Activated CD4-positive, alpha-beta T cell treated with anti-CD3 and anti-CD28 coated beads, Interleukin-2, amount 50 U/mL, for 1 hour (primary cell): ENCODE measurements at regions not wholly inside any gene's neighbourhood (a gene's known extent, or its start where the extent isn't known, plus 50 kb on each side); places are given as distances from the start of the nearest gene placed in this dataset.
"Not testable (repeated sequence)": the region's sequence is repeated elsewhere in the genome, so short reads cannot be mapped to it uniquely, and the experiment has no call there.

Experiments
- DNase-seq: peaks from one replicate; pipeline ENCODE4 v3.0.0-alpha.2; 2020

DNA sequence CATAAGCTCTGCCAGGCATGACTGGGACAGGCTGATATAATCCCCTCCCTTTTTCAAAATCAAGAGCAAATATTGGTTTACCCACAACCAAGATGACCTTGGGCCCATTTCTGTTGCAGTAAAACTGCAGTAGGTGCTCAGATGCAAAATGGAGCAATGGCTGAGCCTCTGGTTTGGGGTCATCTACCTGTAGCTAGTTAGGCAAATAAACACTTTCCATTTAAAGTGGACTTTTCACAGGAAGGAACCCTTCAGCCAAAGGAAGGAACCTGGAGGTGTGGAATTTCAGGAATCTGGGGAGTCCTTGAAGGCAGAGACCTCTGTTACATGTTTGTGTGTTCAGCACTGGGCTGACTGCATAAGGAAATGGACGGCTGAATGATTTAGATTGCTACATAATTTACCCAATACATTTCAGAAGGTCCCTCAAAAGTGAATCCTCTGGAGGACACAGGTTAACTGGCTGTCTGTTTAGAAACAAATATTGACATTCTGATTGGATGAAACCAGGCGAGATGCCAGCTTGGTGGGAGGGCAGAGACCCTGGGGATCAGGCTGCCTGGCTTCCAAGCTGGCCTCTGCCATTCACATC, 170.1 kb upstream of the ZNF618 start:
- no peak for DNase-seq

DNA sequence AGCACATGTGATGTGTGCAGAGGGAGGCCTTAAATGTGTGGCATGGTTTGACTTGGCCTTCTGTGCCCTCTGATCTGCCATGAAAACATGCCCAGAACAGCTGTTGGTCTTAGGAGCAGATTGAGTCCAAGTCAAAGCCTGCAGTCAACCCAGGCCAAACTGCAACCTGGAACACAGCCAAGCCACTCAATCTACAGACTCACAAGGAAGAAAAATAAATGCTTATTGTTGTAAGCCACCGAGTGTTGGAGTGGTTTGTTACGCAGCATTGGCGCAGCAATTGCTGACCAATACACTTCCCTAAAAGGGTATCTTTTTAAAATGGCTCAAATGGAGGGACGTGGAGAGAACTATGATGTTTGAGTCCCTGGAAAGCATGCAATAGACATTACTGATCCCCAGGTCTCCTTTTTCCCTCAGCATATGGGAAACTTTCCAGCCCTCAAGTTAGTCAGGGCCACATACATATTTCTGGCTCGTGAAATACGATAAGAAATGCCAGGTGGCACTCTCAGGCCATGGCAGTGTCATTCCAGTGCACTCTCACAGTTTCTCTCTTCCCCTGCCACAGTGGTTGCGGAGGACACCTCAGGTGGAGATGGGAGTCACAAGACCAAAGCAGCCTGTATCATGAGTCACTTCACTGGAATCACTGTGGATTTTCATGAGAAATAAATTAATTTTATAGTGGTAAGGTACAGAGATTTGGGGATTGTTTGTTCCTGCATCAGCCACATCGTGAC, 168.0 kb upstream of the ZNF618 start:
- no peak for DNase-seq

DNA sequence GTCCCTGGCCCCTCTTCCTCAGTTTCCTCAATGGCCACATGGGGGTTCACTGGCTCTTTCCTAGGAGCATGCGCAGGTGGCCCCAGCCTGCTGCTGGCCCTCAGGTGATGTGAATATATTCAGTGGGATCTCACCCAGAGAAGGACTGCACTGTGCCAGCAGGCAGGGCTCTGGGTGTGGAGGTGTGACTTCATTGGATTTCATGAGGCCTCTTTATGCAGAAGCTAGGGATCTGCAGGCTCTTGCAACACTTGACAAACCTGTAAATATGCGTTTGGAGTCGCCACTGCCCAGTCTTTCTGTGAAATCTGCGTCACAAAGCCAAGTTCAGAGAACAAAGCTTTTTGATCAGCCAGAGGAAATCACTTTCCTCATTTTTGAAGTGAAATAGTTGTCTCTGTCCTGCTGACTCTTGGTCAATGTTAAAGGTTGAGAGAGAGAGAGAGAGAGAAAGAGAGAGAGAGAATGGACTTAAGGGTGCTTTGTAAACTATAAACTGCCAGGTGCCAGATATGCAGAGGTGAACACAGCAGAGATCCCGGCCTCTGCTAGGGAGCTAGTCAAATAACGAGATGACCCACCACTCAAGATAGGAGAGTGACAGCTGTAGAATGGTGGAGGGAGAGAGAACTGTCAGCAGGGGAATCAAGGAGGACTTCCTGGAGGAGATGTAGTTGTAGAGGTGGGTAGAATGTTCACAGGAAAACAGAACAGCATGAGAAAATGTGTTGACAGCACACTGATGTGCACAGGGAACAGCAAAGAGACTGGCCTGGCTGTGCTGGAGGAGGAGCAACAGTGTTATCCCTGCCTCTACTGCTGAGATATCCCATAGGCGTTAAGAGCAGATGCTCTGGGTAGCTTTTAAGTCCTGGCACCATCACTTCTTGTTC, 167.0 kb upstream of the ZNF618 start:
- DNase-seq = no peak

DNA sequence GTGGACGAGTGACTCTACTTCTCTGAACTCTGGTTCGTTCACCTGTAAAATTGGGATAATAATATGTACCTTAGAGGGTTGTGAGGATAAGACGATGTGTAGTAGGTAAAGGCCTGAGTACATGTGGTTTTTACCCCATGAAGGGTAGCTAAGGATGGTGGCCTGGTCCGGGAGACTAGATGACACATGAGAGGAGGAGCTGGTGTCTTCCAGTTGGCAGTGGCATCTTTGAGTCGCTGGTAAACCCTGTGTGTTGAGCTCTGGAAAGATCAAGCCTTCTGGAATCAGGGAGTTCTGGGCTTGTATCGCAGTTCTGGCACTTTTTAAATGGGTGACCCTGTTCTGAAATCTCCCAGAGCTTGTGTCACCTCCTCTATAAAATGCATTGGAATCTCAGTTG, 166.4 kb upstream of the ZNF618 start:
- no peak for DNase-seq

DNA sequence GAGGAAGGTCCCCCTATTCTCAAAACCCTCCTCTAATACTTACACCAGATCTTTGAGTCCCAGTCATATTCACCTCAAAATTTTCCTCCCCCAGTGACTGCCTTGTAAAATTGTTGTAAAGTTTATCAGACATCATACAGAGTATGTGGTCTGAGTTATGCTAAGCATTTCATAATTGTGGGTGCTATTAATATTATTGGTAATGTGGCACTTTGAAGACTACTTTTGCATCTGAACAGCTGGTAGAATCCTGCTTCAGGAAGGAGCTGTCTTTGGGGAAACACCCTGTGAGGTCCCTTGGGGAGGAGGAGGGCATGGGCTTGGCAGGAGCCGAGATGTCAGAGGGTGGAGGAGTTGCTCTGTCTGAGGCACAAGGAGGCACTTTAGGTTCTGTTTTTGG, 164.9 kb upstream of the ZNF618 start:
- no peak for DNase-seq

DNA sequence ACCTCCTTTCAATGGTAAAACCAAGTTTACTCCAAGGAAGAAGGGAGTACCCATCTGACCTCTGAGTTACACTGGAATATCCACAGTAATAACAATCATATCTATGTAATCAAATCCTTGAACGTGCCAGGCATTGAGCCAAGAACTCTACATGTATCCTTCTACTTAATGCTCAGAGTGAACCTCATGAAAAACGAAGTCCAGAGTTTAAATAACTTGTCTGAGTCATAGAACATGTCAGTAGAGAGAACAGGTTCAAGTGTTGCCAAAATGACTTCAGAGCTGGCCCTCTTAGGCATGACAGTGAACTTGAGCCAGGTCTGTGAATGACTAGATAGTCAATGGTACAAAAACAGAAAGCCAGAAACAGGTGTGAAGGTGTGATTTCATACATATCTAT, 164.1 kb upstream of the ZNF618 start:
- DNase-seq = no peak

DNA sequence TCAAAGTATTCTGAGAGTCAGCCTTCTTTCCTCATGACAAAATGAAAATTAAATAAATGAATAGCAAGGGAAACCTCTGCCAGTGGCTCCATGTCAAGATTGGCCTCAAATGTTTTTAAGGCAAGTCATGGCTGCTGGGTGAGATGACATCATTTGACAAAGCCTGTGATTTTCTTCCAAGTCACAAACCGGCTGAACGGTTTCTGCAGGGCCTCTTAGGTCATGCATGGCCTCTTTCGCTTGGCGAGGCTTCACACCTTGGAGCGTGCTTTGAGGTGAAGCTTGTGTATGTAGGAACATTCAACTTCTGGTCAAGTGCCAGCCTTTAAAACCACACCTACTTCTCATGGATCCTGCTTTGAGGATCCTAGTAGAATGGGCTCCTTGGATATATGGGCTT, 161.0 kb upstream of the ZNF618 start:
- no peak for DNase-seq

DNA sequence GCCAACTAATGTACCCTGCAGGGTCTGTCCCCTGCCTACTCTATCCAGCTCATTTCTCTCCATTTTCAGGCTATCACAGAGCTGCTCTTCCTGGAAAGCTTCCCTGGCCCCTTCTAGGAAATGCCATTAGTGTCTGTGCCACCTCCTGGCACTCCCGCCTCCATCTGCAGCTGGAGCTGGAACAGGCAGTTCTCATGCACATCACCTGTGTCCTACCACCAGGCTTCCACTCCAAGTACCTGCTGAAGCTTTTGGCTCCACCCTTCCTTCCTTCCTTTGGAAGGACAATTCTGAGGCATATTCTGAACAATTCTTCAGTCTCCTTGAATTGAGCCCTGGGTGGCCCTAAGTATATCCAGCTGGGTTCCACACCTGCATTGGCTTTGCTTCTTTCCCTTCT, 156.2 kb upstream of the ZNF618 start:
- no peak for DNase-seq

DNA sequence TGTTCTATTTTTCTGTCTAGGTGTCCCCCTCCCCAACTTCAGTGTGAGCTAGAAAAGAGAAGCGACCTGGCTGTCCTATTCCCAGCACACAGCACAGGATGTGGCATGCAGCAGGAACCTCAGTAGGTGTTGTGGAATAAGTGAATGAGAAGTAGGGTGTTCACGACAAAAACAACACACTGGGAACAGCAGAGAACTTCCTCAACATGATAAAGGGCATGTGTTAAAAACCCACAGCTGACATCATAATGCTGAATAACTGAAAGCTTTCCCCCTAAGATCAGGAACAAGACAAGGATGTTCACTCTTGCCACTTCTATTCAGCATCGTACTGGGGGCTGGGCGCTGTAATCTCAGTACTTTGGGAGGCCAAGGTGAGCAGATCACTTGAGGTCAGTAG, 155.6 kb upstream of the ZNF618 start:
- no peak for DNase-seq

DNA sequence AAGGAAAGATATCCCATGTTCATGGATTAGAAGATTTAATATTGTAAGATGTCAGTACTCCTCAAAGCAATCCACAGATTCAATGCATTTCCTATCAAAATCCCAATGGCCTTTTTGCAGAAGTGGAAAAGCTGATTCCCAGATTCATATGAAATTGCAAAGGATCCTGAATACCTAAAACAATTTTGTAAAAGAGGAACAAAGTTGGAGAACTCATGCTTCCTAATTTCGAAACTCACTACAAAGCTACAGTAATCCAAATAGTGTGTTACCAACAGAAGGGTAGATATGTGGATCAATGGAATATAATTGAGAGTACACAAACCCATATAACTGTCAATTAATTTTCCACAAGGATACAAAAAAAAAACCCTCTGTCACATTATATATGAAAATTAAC, 154.3 kb upstream of the ZNF618 start:
- DNase-seq = no peak

DNA sequence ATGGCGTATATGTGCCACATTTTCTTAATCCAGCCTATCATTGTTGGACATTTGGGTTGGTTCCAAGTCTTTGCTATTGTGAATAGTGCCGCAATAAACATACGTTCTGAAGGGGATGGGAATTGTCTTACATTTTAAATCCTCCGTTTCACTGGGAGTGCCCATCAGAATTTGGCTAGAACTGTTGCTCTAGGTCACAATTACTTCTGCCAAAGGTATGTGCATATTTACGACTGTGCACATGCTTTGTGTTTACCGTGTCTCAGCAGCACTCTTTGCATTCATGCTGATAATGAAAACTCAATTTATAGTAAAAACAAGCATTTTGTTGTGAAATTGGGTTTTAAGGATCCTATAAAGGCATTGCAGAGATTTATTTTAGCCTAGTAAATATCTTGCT, 151.9 kb upstream of the ZNF618 start:
- no peak for DNase-seq

DNA sequence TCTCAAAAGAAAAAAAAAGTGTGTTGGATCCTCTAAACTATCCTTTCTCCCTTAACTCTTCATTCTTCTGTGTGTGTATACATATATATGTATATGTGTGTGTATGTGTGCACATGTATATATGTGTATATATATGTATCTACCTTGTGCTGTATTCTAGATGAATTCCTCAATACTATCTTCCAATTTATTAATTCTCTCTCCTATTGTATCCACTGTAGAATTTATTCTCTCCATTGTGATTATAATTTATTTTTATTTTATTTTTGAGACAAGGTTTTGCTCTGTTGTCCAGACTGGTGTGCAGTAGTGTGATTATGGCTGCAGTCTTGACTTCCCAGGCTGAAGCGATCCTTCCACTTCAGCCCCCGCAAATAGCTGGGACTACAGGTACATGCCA, 147.1 kb upstream of the ZNF618 start:
- DNase-seq = no peak

DNA sequence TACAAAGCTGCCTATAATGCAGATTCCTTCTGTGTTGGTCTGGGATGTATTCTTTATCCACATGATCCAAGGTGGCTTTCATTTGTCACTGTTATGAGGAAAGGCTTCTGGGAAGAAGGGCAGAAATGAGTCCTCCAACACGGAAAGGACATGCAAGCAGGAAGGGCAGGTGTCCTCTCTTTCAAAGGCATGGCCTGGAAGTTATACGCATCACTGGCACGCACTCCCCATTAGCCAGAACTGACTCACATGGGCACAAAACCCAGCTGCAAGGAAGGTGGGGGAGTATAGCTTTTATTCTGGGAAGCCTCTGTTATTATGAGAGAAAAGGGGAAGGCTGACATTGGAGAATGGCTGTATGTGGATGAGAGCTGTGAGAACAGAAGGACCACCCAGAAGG, 141.3 kb upstream of the ZNF618 start:
- no peak for DNase-seq

DNA sequence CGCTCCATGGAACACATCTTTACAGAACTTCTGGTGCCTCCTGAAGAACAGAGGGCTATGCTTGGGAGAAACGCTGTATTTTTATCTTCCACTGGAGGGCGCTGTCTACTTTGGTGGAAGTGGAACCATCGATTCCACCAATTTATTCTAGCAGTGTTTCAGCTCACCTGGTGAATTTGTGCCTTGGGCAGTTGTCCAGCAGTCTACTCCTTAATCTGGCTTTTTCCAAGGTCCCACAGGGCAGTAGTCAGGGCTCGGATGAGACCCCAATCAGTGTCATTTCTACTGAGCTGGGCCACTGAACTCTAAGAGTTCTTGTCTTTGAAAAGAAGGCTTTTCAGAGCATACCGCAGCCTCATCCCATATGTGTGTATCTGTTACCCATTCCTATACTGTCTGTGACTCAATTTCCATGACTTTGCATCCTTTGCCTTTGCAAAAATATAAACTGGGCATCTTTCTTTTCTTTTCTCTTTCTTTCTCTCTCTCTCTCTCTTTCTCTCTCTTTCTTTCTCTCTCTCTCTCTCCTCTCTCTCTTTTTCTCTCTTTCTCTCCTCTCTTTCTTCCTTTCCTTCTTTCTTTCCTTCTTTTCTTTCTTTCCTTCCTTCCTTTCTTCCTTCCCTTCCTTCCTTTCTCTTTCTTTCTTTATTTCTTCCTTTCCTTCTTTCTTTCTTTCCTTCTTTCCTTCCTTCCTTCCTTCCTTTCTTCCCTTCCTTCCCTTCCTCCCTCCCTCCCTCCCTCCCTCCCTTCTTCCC, 138.4 kb upstream of the ZNF618 start:
- peak; percentile 2 for DNase-seq

DNA sequence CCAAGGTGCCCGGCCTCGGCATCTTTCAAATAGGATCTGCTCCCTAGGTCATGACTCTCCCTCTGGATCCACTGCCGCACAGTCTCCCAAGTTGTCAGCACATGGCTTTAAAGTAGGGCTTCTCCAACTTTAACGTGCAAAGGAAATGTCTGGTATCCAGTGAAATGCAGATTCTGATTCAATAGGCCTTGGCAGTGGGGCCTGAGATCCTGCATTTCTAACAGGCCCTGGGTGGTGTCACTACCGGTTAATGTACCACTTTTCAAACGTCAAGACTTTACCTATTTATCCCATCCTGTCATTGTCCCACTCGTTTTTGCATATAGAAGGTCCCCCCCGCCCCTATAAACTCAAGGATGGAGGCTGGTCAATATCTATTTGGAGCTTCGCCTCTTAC, 137.6 kb upstream of the ZNF618 start:
- DNase-seq = no peak

DNA sequence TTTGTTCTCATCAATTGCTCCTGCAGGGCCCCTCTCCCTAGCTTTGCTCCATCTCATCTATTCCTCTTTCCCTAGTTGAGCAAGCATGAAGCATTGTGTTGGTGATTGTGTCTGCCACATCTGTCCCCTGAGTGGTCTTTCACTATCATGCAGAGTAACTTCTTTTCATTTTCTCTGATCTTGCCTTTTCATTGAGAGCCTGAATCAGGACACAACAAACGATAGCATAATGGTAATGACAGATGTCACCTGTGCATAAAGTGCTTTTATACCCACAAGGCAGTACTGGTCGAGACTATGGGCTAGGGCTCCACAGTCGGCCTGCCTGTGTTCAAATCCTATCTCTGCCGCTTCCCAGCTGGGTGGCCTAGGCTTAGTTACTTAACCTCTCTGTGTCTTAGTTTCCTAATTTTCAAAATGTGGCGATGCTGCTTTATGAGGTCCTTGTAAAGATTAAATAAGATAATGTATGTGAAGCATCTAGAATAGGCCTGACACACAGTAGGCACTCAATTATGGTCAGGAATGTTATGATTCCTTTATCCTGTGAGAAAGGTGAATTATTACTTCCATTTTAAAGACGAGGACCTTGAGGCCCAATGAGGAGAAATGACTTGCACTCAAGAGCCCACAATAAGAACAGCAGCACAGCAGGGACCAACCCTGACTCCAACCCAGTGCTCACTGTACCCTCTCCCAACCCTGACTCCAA, 137.1 kb upstream of the ZNF618 start:
- no peak for DNase-seq

DNA sequence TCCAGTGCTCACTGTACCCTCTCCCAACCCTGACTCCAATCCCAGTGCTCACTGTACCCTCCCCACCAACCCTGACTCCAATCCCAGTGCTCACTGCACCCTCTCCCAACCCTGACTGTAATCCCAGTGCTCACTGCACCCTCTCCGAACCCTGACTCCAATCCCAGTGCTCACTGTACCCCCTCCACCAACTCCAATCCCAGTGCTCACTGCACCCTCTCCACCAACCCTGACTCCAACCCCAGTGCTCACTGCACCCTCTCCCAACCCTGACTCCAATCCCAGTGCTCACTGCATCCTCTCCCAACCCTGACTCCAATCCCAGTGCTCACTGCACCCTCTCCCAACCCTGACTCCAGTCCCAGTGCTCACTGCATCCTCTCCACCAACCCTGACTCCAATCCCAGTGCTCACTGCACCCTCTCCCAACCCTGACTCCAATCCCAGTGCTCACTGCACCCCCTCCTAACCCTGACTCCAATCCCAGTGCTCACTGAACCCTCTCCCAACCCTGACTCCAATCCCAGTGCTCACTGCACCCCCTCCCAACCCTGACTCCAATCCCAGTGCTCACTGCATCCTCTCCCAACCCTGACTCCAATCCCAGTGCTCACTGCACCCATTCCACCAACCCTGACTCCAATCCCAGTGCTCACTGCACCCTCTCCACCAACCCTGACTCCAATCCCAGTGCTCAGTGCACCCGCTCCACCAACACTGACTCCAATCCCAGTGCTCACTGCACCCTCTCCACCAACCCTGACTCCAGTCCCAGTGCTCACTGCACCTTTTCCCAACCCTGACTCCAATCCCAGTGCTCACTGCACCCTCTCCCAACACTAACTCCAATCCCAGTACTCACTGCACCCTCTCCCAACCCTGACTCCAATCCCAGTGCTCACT, 136.3 kb upstream of the ZNF618 start:
- DNase-seq = not testable (repeated sequence)

DNA sequence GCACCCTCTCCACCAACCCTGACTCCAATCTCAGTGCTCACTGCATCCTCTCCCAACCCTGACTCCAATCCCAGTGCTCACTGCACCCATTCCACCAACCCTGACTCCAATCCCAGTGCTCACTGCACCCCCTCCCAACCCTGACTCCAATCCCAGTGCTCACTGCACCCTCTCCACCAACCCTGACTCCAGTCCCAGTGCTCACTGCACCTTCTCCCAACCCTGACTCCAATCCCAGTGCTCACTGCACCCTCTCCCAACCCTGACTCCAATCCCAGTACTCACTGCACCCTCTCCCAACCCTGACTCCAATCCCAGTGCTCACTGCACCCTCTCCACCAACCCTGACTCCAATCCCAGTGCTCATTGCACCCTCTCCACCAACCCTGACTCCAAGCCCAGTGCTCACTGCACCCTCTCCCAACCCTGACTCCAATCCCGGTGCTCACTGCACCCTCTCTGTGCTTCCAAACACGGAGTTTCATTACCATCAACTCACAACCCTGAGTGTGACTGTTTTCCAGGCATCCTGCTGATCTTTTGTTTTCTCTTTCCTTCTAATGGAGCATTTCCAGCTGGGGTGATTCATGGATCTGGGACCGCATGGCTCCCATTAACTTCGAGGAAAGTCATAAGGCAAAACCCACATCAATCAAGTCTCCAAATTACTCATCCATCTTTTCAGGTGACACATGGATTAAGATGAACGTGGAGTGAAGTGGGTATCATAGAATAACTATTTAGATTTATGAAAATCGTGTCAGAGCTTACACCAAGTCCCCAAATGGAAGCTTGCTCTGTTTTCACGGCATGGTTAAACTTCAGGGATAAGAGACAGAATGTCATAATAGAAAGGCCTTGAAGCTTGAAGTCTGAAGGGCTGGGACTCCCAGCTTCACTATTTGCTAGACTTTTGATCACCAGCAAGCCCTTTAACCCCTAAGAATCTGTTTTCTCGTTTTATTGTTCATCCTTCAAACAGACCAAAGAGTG, 135.3 kb upstream of the ZNF618 start:
- not testable (repeated sequence) for DNase-seq

DNA sequence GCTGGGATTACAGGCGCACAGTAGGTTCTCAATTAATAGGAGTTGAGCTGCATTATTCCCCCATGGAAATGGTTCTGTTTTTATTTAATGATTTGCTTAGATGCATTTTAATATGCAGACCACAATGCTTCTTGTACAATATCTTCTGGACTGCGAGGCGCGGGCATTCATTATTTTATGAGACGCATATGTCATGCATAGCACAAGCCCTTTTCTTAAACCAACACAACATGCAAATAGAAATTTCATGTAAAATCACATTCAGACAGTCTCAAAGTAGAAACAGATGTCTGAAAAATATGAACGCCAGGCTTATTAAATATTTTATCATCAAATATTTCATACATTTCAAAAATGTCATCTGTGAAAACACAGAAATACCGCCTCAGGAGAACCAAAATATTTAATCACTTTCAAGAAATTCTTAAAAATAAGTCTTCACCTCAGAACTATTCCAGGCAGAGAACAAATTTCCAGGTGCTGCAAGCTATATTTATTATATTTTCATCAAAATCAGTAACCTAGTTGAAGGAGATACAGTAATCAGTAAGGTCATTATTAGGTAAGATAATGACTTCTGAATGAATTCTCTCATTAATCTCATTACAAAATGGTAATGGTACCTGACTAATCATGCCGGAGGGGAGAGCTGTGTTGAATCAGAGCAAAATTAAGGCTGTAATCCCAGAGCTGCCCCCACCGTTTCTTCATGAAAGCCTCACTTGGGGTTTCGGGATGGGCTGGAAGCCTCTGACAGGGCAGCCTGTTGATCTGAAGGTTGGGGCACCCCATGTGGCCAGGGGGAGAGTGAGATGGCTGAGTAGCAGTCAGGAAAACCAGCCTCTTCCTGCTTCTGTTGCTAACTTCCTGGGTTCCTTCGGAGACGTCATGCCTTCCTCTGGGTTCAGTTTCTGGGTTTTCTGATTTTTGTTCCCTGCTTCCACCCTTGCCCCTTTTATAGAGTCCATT, 133.9 kb upstream of the ZNF618 start:
- DNase-seq = no peak
